Fibroblast of skin of right biceps (primary cell): ENCODE measurements at regions not wholly inside any gene's neighbourhood (a gene's known extent, or its start where the extent isn't known, plus 50 kb on each side); places are given as distances from the start of the nearest gene placed in this dataset.
A peak's percentile ranks its signal among the peaks of the same experiment; 100 is the strongest.
"Not testable (repeated sequence)": the region's sequence is repeated elsewhere in the genome, so short reads cannot be mapped to it uniquely, and the experiment has no call there.

Experiments
- DNase-seq: peaks from one replicate; pipeline ENCODE4 v3.0.0-alpha.2; 2013

GRCh38 chr3:159238646-159239045 is 436.8 kb downstream of the MFSD1 start:
- peak; percentile 18 for DNase-seq

- peak; percentile 44 for DNase-seq
These were observed 437.2 kb downstream of the MFSD1 start for GRCh38 chr3:159239059-159239458.

- DNase-seq = no peak
These were observed 443.1 kb downstream of the MFSD1 start for GRCh38 chr3:159244933-159245332.

GRCh38 chr3:159245871-159246270 is 444.0 kb downstream of the MFSD1 start:
- peak; percentile 40 for DNase-seq

GRCh38 chr3:159246385-159246784 is 444.5 kb downstream of the MFSD1 start:
- DNase-seq = no peak

GRCh38 chr3:159249472-159250174 is 447.8 kb downstream of the MFSD1 start:
- DNase-seq = no peak

GRCh38 chr3:159250961-159251360 is 449.1 kb downstream of the MFSD1 start:
- no peak for DNase-seq

- DNase-seq = peak; percentile 84
These were observed 450.4 kb downstream of the MFSD1 start for GRCh38 chr3:159252274-159252673.

- peak; percentile 68 for DNase-seq
These were observed 451.0 kb downstream of the MFSD1 start for GRCh38 chr3:159252772-159253384.

- no peak for DNase-seq
These were observed 452.0 kb downstream of the MFSD1 start for GRCh38 chr3:159253860-159254259.

GRCh38 chr3:159257954-159258353 is 456.1 kb downstream of the MFSD1 start:
- DNase-seq = no peak

- DNase-seq = no peak
These were observed 457.1 kb downstream of the MFSD1 start for GRCh38 chr3:159258934-159259333.

GRCh38 chr3:159260049-159260662 is 458.3 kb downstream of the MFSD1 start:
- DNase-seq = peak; percentile 79

GRCh38 chr3:159261333-159261732 is 459.5 kb downstream of the MFSD1 start:
- not testable (repeated sequence) for DNase-seq

- peak; percentile 51 for DNase-seq
These were observed 462.1 kb downstream of the MFSD1 start for GRCh38 chr3:159263750-159264553.

- DNase-seq = peak; percentile 10
These were observed 463.9 kb downstream of the MFSD1 start for GRCh38 chr3:159265705-159266104.

- peak; percentile 48 for DNase-seq
These were observed 464.9 kb downstream of the MFSD1 start for GRCh38 chr3:159266779-159267178.

- DNase-seq = no peak
These were observed 470.1 kb downstream of the MFSD1 start for GRCh38 chr3:159271799-159272512.

- DNase-seq = no peak
These were observed 471.2 kb downstream of the MFSD1 start for GRCh38 chr3:159273070-159273469.

- DNase-seq = peak; percentile 60
These were observed 471.8 kb downstream of the MFSD1 start for GRCh38 chr3:159273608-159274007.

- no peak for DNase-seq
These were observed 473.9 kb downstream of the MFSD1 start for GRCh38 chr3:159275741-159276140.

GRCh38 chr3:159277814-159278213 is 476.0 kb downstream of the MFSD1 start:
- no peak for DNase-seq
